HepG2 (cell line): ENCODE measurements at regions not wholly inside any gene's neighbourhood (a gene's known extent, or its start where the extent isn't known, plus 50 kb on each side); places are given as distances from the start of the nearest gene placed in this dataset.

Experiments used
- ATAC-seq: fragments of 200-7000 bp; cut with Tn5 transposase; 3 replicates; pipeline ENCODE4 v1.9.1; 2020; ENCODE audit warnings: mild to moderate bottlenecking, moderate library complexity
- BruUV-seq: library from RNA; stranded (reverse); fragments of 400-500 nt; replicated peaks from 2 replicates; lab custom pipeline; 2021; lab: Mats Ljungman, UMichigan
- CTCF ChIA-PET: fragments of 300-600 bp; formaldehyde crosslinking; extraction: SDS; loops from one replicate; lab custom pipeline; 2021; ENCODE audit warnings: low total read pairs, inconsistent platforms, low intra/inter-chr PET ratio; lab: Yijun Ruan, JAX
- POLR2A ChIA-PET: fragments of 350-600 bp; sonication (Branson Sonifier 250); formaldehyde crosslinking; loops from one replicate; lab custom pipeline; 2020; ENCODE audit warnings: antibody characterized with exemption, inconsistent platforms; lab: Yijun Ruan, JAX
- DNase-seq: peaks from one replicate; pipeline ENCODE4 v3.0.0-alpha.2; 2015; ENCODE audit warnings: low spot score
- FAIRE-seq: peaks from 3 replicates; lab custom pipeline; 2011; peaks lifted over from hg19 to GRCh38; lab: Jason Lieb, UNC
- H2AFZ ChIP-seq: one replicate; pipeline ENCODE4 v1.6.1; 2011; ENCODE audit warnings: low read length, inconsistent platforms
- H3K27ac ChIP-seq: fragments of 300-600 bp; 3 replicates; pipeline ENCODE4 v1.8.0; 2011; ENCODE audit warnings: mixed run types, mild to moderate bottlenecking, mixed read lengths, low read length, inconsistent platforms; ENCODE audit not compliant: insufficient read depth; ENCODE audit errors: extremely low read length
- H3K27me3 ChIP-seq, 2 experiments: fragments of 200-600 bp in 1 of 2; 2 replicates in 1 of 2; 3 replicates in 1 of 2; pipeline versions ENCODE4 v1.6.0 to v1.8.0; 2011; ENCODE audit warnings: low read length in 2 of 2, mild to moderate bottlenecking in 2 of 2, moderate library complexity in 2 of 2, inconsistent platforms in 1 of 2; ENCODE audit not compliant: insufficient read depth in 2 of 2, control insufficient read depth in 1 of 2
- H3K36me3 ChIP-seq, 2 experiments: fragments of 200-600 bp in 1 of 2; replicated peaks in 1 of 2; 2 replicates in 1 of 2; 3 replicates in 1 of 2; pipeline versions ENCODE4 v1.5.1 to v1.8.0; 2011; ENCODE audit warnings: low read length in 2 of 2, inconsistent platforms in 1 of 2; ENCODE audit not compliant: insufficient read depth in 2 of 2, control insufficient read depth in 1 of 2
- H3K4me1 ChIP-seq: 2 replicates; pipeline ENCODE4 v1.5.1; 2012; ENCODE audit warnings: low read length, inconsistent platforms; ENCODE audit not compliant: insufficient read depth
- H3K4me2 ChIP-seq: 2 replicates; pipeline ENCODE4 v1.6.0; 2011; ENCODE audit warnings: low read depth, low read length, inconsistent platforms
- H3K4me3 ChIP-seq, 3 experiments: fragments of 200-600 bp in 1 of 3; sonication (generic), shearing (Covaris generic) in 1 of 3; replicated peaks in 1 of 3; 2 replicates each; pipeline ENCODE4 v1.5.1; 2011 to 2016; ENCODE audit warnings: low read length in 3 of 3, inconsistent platforms in 2 of 3, low read depth in 2 of 3, mild to moderate bottlenecking in 2 of 3, control low read depth in 1 of 3, mixed read lengths in 1 of 3; ENCODE audit not compliant: insufficient read depth in 1 of 3
- H3K79me2 ChIP-seq: one replicate; pipeline ENCODE4 v1.6.1; 2011; ENCODE audit warnings: low read length, inconsistent platforms; ENCODE audit not compliant: insufficient read depth
- H3K9ac ChIP-seq: 2 replicates; pipeline ENCODE4 v1.6.0; 2011; ENCODE audit warnings: mild to moderate bottlenecking, low read depth, low read length, inconsistent platforms; ENCODE audit not compliant: insufficient read depth
- H3K9me3 ChIP-seq: 2 replicates; pipeline ENCODE4 v1.5.1; 2012; ENCODE audit warnings: mild to moderate bottlenecking, low read length
- H4K20me1 ChIP-seq: 2 replicates; pipeline ENCODE4 v1.6.0; 2011; ENCODE audit warnings: inconsistent platforms, mild to moderate bottlenecking, low read length, moderate library complexity; ENCODE audit not compliant: insufficient read depth
- ATM ChIP-seq: fragments of 450-650 bp; IDR thresholded peaks from 2 replicates; pipeline ENCODE4 v1.7.1; 2017; ENCODE audit warnings: mild to moderate bottlenecking, borderline replicate concordance
- BORCS8-MEF2B ChIP-seq: sonication (generic); formaldehyde crosslinking; IDR thresholded peaks from 2 replicates; pipeline ENCODE4 v1.8.0; 2022; ENCODE audit warnings: mild to moderate bottlenecking, missing genetic modification reagents
- FUBP1 ChIP-seq: sonication (generic); formaldehyde crosslinking; IDR thresholded peaks from 2 replicates; pipeline ENCODE4 v1.5.1; 2020; ENCODE audit warnings: missing genetic modification reagents, mild to moderate bottlenecking, borderline replicate concordance
- HCFC1 ChIP-seq: fragments of 150-350 bp; IDR thresholded peaks from 2 replicates; pipeline ENCODE4 v1.6.1; 2014; ENCODE audit warnings: low read depth, low read length
- KDM1A ChIP-seq: IDR thresholded peaks from 2 replicates; pipeline ENCODE4 v1.6.1; 2016; ENCODE audit warnings: missing compliant biosample characterization
- ZFP41 ChIP-seq: sonication (generic); formaldehyde crosslinking; IDR thresholded peaks from 2 replicates; pipeline ENCODE4 v1.4.0; 2020; ENCODE audit warnings: mild to moderate bottlenecking, missing genetic modification reagents, borderline replicate concordance
- ZNF253 ChIP-seq: sonication (generic); formaldehyde crosslinking; IDR thresholded peaks from 2 replicates; pipeline ENCODE4 v1.8.0; 2022; ENCODE audit warnings: mild to moderate bottlenecking, missing genetic modification reagents, borderline replicate concordance
- ZNF570 ChIP-seq: sonication (generic); formaldehyde crosslinking; IDR thresholded peaks from 2 replicates; pipeline ENCODE4 v1.4.0; 2020; ENCODE audit warnings: mild to moderate bottlenecking, missing genetic modification reagents, borderline replicate concordance
- ZNF710 ChIP-seq: sonication (generic); formaldehyde crosslinking; IDR thresholded peaks from 2 replicates; pipeline ENCODE4 v1.5.0; 2020; ENCODE audit warnings: mild to moderate bottlenecking, missing genetic modification reagents, borderline replicate concordance
- ZNF766 ChIP-seq: sonication (generic); formaldehyde crosslinking; IDR thresholded peaks from 2 replicates; pipeline ENCODE4 v1.5.0; 2020; ENCODE audit warnings: missing genetic modification reagents, borderline replicate concordance
- WGBS: methylation state at CpG from one replicate; pipeline ENCODE4 v1.1.6; 2017; ENCODE audit warnings: low lambda C conversion rate; 5-methylcytosine and 5-hydroxymethylcytosine counted together
- in situ Hi-C: cut with HindIII; loops from 2 replicates; pipeline ENCODE4 v1.10.0; 2017; ENCODE audit warnings: low pct_unique_long_range_greater_than_20kb; ENCODE audit not compliant: extremely low pct_ligation_motif_present
- intact Hi-C: fragments of 100-400 bp; cut with micrococcal nuclease; formaldehyde crosslinking; loops from one replicate; pipeline ENCODE4 v1.10.0; 2022; ENCODE audit not compliant: unreplicated experiment
- TF ChIP-seq, protein P1 (sequence below): sonication (generic); formaldehyde crosslinking; IDR thresholded peaks from 2 replicates; pipeline ENCODE4 v1.4.0; 2020; ENCODE audit warnings: missing genetic modification reagents
- TF ChIP-seq, protein P2 (sequence below): IDR thresholded peaks from 2 replicates; pipeline ENCODE4 v1.6.1; 2016

DNA sequence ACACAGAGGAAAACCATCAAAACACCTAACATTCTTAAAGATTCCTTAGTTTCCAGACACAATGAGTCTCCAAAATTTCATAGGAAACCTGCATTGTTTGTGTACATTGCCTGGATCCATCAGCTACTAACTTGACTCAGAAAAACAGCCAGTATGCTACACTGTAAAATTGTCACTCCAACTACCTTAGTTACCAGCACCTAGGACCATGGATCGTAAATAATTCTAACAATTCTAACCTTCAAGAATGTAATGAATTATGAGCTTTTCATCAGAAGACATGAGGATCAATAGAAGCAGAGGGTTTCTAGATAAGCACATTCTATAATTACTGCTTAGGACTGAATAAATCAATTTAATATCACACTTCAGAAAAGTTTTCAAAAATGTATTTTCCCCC lies 851.5 kb downstream of the SORCS1 start:
- ATAC-seq (no peak), FAIRE-seq (no peak), DNase-seq (no peak)
- in situ Hi-C loops, result no loop called here
- no peak overlapping the region for H3K27ac ChIP-seq
- peaks cover 83% of the 10 kb centered on the region for H3K9me3 ChIP-seq
- 0% methylated on average over 1 of the region's 1 CpG for WGBS
- H3K9ac ChIP-seq, result no peak overlapping the region
- H4K20me1 ChIP-seq, result no peaks in the 10 kb centered on the region
- H2AFZ ChIP-seq, result no peak overlapping the region
- no TSS peak for BruUV-seq
- H3K4me1 ChIP-seq, result no peaks in the 10 kb centered on the region
- no peak overlapping the region for H3K4me3 ChIP-seq
- intact Hi-C loops, result no loop called here
- no peaks in the 10 kb centered on the region for H3K79me2 ChIP-seq
- ChIA-PET POLR2A (no interaction called here), CTCF (no interaction called here)
- H3K27me3 ChIP-seq, result no peaks in the 10 kb centered on the region
- no peaks in the 10 kb centered on the region for H3K36me3 ChIP-seq
- TF ChIP-seq BORCS8-MEF2B (no peak), FUBP1 (CRISPR knock-in tag) (no peak), KDM1A (CRISPR knock-in tag) (no peak), ZFP41 (no peak), HCFC1 (no peak), ZNF570 (CRISPR knock-in tag) (no peak), ZNF710 (CRISPR knock-in tag) (no peak), ZNF766 (CRISPR knock-in tag) (no peak), ATM (no peak), ZNF253 (CRISPR knock-in tag) (no peak)
- TF ChIP-seq, protein P1, sequence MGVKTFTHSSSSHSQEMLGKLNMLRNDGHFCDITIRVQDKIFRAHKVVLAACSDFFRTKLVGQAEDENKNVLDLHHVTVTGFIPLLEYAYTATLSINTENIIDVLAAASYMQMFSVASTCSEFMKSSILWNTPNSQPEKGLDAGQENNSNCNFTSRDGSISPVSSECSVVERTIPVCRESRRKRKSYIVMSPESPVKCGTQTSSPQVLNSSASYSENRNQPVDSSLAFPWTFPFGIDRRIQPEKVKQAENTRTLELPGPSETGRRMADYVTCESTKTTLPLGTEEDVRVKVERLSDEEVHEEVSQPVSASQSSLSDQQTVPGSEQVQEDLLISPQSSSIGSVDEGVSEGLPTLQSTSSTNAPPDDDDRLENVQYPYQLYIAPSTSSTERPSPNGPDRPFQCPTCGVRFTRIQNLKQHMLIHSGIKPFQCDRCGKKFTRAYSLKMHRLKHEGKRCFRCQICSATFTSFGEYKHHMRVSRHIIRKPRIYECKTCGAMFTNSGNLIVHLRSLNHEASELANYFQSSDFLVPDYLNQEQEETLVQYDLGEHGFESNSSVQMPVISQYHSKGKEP (CRISPR knock-in tag), result no peak
- TF ChIP-seq, protein P2, sequence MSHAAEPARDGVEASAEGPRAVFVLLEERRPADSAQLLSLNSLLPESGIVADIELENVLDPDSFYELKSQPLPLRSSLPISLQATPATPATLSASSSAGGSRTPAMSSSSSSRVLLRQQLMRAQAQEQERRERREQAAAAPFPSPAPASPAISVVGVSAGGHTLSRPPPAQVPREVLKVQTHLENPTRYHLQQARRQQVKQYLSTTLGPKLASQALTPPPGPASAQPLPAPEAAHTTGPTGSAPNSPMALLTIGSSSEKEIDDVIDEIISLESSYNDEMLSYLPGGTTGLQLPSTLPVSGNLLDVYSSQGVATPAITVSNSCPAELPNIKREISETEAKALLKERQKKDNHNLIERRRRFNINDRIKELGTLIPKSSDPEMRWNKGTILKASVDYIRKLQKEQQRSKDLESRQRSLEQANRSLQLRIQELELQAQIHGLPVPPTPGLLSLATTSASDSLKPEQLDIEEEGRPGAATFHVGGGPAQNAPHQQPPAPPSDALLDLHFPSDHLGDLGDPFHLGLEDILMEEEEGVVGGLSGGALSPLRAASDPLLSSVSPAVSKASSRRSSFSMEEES, result no peak
- H3K4me2 ChIP-seq, result no peak overlapping the region
